RWPE1 (cell line): ENCODE measurements at regions not wholly inside any gene's neighbourhood (a gene's known extent, or its start where the extent isn't known, plus 50 kb on each side); places are given as distances from the start of the nearest gene placed in this dataset.
"Not testable (repeated sequence)": the region's sequence is repeated elsewhere in the genome, so short reads cannot be mapped to it uniquely, and the experiment has no call there.

ENCODE experiments used
- CTCF ChIA-PET: fragments of 350-600 bp; sonication (Branson Sonifier 250); formaldehyde crosslinking; extraction: SDS; loops from one replicate; lab custom pipeline; 2021; lab: Yijun Ruan, JAX
- POLR2A ChIA-PET: fragments of 400-600 bp; formaldehyde crosslinking; extraction: SDS; loops from one replicate; lab custom pipeline; 2020; ENCODE audit warnings: antibody characterized with exemption; ENCODE audit not compliant: low non-redundant PET; lab: Yijun Ruan, JAX
- DNase-seq: peaks from one replicate; pipeline ENCODE4 v3.0.0; 2012; ENCODE audit warnings: low spot score
- H3K27ac ChIP-seq: fragments of 450-650 bp; 2 replicates; pipeline ENCODE4 v1.5.1; 2017
- TF ChIP-seq, protein P1 (sequence below): fragments of 450-650 bp; conservative IDR thresholded peaks from 2 replicates; pipeline ENCODE4 v1.5.1; 2017; ENCODE audit warnings: low read depth, mild to moderate bottlenecking

DNA sequence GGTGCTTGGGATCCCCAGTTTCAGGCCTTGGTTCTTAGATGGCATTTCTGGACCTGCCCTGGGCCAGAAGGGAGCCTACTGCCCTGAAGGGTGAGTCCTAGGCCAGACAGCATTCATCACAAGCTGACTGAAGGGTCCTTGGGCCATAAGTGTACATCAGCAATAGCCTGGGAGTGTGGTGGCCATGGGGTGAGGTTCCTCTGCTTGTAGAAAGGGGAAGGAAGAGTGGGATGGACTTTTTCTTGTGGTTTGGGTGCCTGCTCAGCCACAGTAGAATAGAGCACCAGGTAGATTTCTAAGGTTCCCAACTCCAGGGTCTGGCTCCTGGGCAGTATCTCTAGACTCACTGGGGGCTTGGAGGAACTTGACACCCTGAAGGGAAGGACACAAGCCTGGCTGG lies 95.2 kb upstream of the PHF24 start:
- H3K27ac ChIP-seq, result no peak overlapping the region
- CTCF ChIA-PET, result interaction anchor here (0.6 kb wide), 1 partner anchor 122 kb away, joined by 4 read pairs; no protein-coding TSS in a partner anchor
- POLR2A ChIA-PET, result no interaction called here
- TF ChIP-seq, protein P1, sequence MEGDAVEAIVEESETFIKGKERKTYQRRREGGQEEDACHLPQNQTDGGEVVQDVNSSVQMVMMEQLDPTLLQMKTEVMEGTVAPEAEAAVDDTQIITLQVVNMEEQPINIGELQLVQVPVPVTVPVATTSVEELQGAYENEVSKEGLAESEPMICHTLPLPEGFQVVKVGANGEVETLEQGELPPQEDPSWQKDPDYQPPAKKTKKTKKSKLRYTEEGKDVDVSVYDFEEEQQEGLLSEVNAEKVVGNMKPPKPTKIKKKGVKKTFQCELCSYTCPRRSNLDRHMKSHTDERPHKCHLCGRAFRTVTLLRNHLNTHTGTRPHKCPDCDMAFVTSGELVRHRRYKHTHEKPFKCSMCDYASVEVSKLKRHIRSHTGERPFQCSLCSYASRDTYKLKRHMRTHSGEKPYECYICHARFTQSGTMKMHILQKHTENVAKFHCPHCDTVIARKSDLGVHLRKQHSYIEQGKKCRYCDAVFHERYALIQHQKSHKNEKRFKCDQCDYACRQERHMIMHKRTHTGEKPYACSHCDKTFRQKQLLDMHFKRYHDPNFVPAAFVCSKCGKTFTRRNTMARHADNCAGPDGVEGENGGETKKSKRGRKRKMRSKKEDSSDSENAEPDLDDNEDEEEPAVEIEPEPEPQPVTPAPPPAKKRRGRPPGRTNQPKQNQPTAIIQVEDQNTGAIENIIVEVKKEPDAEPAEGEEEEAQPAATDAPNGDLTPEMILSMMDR, result no peak
- DNase-seq, result no peak

DNA sequence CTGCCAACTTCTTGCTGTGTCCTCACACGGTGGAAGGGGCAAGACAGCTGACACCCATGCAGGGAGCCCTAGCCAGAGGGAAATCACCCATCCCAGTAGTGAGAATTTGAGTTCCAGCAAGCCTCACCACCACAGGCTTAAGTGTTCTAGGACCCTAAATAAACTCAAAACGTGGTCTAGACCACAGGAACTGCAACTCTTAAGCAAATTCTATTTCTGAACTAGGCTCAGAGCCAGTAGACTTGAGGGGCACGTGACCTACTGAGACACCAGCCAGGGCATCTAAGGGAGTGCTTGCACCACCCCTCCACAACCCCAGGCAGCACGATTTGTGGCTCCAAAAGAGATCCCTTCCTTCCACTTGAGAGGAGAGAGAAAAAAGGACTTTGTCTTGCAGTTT lies 96.0 kb upstream of the PHF24 start:
- CTCF ChIA-PET, result interaction anchor here (0.6 kb wide), 1 partner anchor 123 kb away, joined by 4 read pairs; no protein-coding TSS in a partner anchor
- H3K27ac ChIP-seq, result no peak overlapping the region
- TF ChIP-seq, protein P1, result no peak
- POLR2A ChIA-PET, result no interaction called here
- no peak for DNase-seq

DNA sequence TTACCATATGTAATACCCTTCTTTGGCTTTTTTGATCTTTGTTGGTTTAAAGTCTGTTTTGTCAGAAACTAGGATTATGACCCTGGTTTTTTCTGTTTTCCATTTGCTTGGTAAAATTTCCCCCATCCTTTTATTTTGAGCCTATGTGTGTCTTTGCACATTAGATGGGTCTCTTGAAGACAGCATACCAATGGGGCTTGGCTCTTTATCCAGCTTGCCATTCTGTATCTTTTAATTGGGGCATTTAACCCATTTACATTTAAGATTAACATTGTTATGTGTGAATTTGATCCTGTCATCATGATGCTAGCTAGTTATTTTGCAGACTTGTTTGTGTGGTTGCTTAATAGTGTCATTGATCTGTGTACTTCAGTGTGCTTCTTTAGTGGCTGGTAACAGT lies 103.1 kb upstream of the PHF24 start:
- POLR2A ChIA-PET, H3K27ac ChIP-seq, CTCF ChIA-PET, DNase-seq: not testable (repeated sequence)

DNA sequence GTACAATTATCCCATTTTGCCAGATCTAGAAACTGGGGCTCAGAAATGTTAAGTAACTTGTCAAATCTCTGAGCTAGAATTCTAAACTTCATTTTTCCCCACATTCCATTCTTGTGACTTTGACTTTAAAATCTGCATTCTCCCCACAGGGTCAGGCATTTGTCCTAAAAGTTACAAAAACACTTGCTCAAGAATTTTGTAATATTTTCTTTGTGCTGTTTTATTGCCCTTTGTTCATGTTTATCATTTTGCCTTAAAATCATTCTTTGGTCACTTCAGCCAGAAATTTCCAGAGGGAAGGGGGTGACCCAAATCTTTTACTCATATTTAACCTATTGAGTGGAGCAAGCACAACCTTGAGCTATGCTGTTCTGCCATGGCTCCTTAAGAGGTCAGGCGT lies 120.1 kb upstream of the CCL21 start:
- POLR2A ChIA-PET, result no interaction called here
- DNase-seq, result no peak
- CTCF ChIA-PET, result no interaction called here
- H3K27ac ChIP-seq, result no peak overlapping the region
- TF ChIP-seq, protein P1, result no peak

DNA sequence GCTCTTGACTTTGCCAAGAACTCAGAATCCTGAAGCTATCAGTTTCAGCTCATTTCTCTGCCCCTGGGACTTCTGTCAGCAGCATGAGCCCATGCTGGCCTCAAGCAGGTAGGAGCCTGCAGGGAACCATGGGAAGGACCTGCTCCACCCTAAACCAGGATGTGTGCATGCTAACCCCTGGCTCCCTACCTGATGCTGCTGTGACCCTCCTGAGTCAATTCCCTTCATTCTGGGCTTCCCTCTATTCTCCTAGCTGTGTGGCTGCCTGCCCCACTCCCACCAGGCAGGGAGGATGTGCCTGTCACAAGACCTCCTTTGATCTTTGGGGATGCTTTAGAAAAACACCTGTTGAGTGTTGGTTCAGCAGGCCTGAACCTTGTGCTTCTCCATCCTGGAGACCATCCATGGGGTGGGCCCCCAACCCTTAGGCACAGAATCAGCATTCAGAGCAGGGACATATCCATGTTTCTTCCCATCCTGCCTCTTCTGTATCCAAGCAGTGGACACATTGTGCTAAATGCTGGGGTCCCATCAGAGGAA lies 117.1 kb upstream of the CCL21 start:
- ChIA-PET CTCF (interaction anchor here (0.6 kb wide), 2 partner anchors 67 to 176 kb away, joined by 3 to 5 read pairs; no protein-coding TSS in a partner anchor), POLR2A (no interaction called here)
- no peak for DNase-seq
- no peak overlapping the region for H3K27ac ChIP-seq
- TF ChIP-seq, protein P1, result no peak

DNA sequence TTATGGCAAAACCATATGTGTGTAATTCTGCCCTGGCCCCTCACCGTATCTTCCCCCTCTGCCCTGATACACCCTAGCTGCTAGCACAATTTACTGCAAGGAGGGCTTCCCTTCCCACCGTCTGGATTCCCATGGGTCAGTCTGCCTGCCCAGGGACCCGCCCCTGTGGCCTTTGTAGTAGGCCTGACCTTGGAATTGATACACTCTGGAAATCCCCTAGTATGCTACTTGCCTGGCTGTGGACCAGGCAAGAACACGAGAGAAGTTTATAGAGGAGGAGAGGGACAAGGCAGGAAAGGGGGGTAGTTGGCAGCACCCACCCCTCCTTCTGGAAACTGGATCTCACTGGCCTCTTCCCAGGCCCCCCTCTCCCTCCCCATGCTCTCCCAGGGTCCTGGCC lies 115.8 kb upstream of the CCL21 start:
- TF ChIP-seq, protein P1, result no peak
- H3K27ac ChIP-seq, result no peak overlapping the region
- no peak for DNase-seq
- ChIA-PET POLR2A (no interaction called here), CTCF (no interaction called here)

DNA sequence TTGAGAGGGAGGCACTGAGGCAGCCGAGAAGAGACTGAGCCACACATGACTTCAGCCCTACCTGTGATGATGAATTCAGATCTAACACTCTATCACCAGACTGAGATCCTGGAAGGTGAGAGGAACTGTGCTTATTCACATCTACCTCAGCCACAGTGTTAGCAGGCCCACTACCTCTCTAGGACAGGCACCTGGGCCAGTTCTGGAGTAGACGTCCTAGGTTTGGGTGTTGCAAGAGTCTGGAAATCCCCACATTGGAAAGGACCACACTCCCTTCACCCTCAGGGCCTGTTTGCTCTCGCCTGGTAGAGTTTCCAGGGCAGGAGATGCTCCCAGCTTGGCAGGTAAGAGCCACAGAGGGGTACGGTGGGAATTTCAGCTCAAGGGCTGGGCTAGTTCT lies 113.8 kb upstream of the CCL21 start:
- ChIA-PET POLR2A (no interaction called here), CTCF (no interaction called here)
- H3K27ac ChIP-seq, result no peak overlapping the region
- DNase-seq, result no peak
- TF ChIP-seq, protein P1, result no peak
